Stimulated activated CD4-positive, alpha-beta T cell treated with anti-CD3 and anti-CD28 coated beads, Interleukin-15, amount 100 ng/mL, for 24 hours (primary cell): ENCODE measurements at regions not wholly inside any gene's neighbourhood (a gene's known extent, or its start where the extent isn't known, plus 50 kb on each side); places are given as distances from the start of the nearest gene placed in this dataset.
"Not testable (repeated sequence)": the region's sequence is repeated elsewhere in the genome, so short reads cannot be mapped to it uniquely, and the experiment has no call there.

ENCODE experiments used
- DNase-seq: peaks from one replicate; pipeline ENCODE4 v3.0.0-alpha.2; 2020

DNA sequence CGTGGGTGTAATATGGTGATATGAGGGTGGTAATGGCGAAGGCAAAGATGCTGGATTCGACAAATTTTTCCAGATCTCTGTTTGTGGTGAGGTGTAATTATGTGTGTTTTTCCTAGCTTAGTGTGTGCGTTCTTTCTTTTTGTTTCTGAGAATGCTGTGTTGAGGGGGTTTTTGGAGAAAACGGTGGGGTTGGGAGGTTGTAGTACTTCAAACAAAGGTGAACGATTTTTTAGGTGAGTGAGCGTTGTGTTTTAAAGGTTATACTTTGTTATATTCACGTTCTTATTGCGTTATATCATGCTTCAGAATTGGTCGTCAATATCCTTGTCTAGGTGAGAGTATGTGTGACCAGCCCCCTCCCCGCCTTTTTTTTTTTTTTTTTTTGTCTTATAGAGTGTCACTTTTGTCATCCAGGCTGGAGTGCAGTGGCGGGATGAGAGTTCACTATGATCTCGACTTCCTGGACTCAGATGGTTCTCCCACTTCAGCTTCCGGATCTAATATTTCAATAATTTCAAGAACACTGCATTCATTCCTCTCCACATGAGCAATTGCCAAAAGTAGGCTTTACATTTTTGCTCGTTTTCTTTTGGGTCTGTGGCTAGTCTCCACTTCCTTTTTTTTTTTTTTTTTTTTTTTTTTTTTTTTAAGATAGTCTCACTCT, 82.2 kb upstream of the RNU2-1 start:
- DNase-seq, result no peak

DNA sequence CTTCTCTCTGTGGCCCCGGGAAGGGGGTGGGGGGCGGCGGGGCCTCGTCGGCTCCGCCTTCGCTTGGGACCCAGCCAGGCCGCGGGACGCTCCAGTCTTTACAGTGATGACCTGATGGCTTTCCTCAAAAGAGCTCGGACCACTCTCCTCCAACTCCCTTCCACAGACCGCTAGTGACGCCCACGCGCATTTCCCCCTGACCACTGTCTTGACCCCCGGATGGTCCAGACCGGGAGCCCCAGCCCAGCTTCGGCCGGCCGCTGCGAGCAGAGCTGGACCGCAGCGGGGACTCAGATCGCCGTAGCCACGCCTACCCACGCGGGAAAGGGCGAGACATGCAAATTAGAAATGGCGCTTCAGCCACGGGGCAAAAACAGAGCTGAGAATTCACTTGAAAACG, 81.6 kb upstream of the RNU2-1 start:
- DNase-seq, result no peak

DNA sequence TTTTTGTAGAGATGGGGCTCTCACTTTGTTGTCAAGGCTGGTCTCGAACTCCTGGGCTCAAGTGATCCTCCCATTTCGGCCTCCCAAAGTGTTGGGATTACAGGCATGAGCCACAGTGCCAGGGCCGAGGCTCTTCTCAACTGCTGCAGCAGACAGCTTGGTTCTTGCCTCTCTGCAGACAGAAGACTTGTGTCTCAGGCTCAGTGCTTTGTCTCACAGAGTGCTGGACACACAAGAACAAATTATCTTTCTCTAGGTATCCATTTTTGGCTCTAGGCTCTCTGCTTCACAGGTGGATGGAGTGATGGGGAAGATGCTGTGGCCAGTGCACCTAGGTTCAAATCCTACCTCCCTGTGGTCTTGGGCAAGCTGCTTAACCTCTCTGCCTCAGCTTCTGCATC, 80.8 kb upstream of the RNU2-1 start:
- DNase-seq, result no peak

DNA sequence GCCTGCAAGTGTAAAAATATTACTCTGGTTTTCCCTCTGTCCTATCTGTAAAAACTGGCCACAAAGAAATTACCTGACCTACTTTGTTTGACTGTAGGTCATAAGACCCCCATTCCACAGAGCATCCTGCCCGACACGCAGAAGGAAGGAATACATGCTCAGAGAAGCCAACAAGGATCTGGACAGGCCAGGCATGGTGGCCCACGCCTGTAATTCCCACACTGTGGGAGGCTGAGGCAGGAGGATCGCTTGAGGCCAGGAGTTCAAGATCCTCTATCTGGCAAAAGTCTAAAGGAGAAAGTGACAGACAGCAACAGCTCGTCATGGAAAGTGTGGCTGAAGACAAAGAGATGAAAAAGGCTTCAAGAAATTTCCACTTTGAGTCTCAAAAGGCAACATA, 78.2 kb upstream of the RNU2-1 start:
- no peak for DNase-seq

DNA sequence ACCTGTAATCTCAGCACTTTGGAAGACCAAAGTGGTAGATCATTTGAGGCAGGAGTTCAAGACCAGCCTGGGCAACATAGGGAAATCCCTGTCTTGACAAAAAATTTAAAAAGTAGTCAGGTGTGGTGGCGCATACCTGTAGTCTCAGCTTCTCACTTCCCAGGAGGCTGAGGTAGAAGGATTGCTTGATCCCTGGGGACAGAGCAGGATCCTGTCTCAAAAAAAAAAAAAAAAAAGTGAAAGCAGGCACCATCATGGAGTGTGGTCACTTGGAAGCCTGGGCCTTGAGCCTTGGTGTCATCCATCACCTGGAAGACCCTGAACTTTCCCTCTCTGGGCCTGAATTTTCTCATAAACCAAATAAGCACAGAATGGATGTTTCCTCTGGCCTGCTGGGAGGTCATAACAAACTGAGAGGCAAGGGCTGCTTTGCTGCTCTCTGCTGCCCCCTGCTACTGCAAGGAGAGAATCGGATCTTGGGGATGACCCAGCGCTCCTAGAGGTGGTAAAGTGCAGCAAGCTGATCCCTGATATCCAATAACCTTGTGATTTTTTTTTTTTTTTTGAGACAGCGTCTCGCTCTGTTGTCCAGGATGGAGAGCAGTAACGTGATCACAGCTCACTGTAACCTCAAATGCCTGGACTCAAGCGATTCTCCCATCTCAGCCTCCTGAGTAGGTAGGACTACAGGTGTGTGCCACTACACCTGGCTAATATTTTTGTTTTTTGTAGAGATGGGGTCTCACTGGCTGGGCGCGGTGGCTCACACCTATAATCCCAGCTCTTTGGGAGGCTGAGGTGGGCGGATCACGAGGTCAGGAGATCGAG, 75.9 kb upstream of the RNU2-1 start:
- DNase-seq, result no peak

DNA sequence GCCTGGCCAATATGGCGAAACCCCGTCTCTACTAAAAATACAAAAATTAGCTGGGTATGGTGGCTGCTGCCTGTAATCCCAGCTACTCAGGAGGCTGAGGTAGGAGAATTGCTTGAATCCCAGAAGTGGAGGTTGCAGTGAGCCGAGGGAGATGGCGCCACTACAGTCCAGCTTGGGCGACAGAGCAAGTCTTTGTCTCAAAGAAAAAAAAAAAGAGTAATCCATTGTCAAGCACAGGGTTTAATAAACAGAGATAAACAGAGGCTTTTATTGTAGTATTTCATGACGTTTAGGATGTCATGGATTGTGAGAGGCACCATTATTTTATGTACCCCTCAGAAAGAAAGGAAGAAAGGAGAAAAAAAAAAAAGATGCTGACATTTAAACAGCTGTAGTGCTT, 75.2 kb upstream of the RNU2-1 start:
- no peak for DNase-seq

DNA sequence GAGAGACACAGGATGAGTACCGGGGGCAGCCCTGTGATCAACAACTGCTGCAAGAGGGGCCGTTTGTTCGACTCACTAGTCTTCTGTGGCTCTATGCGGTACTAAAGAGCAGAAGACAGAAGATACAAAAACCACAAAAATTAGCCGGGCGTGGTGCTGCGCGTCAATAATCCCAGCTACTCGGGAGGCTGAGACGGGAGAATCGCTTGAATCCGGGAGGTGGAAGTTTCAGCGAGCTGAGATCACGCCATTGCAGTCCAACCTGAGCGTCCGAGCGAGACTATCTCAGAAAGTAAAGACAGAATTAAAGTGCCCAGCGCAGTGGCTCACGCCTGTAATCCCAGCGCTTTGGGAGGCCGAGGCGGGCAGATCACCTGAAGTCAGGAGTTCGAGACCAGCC, 71.0 kb upstream of the RNU2-1 start:
- not testable (repeated sequence) for DNase-seq

DNA sequence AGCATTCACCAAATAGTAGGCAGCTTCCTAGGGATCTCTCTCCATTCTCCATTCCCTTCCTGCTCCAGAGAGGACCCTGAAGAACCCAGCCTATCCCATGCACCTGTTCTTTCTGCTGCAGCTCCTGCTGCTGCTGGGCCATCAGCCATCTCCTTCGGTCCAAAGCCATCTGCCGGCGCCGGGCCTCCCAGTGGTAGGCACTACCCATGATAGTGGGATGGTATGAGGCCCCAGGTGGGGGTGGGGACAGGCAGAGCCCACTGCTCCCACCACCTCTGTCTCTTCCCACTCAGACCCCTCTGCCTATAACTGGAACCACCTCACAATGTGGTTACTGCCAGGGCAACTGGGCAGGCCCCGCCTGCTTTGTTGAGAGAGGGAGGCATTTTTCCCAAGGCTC, 69.3 kb upstream of the RNU2-1 start:
- not testable (repeated sequence) for DNase-seq

DNA sequence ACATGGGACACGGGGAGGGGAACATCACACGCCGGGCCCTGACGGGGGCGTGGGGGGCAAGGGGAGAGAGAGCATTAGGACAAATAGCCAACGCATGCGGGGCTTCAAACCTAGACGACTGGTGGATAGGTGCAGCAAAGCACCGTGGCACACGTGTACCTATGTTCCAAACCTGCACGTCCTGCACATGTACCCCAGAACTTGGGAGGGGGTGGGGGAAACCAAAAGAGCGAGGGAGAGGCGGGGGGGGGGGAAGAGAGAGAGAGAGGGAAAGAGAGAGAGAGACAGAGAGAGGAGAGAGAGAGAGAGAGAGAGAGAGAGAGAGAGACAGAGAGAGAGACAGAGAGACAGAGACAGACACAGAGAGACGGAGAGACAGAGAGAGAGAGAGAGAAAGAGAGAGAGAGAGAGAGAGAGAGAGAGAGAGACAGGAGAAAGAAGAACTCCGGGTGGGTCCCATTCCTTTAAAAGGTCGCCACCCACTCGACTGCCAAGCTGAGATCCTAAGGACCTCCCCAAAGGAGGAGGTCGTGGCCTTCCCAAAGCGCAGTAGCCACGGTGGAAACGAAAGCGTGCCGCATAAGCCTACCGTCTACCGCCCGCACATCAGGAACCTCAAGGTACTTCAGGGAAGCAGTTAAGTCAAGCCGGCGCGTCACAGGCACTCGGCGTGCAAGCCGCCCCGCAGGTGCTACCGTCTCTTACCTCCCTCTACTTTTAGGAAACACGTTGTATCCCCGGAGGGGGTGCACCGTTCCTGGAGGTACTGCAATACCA, 65.7 kb upstream of the RNU2-1 start:
- DNase-seq, result not testable (repeated sequence)

DNA sequence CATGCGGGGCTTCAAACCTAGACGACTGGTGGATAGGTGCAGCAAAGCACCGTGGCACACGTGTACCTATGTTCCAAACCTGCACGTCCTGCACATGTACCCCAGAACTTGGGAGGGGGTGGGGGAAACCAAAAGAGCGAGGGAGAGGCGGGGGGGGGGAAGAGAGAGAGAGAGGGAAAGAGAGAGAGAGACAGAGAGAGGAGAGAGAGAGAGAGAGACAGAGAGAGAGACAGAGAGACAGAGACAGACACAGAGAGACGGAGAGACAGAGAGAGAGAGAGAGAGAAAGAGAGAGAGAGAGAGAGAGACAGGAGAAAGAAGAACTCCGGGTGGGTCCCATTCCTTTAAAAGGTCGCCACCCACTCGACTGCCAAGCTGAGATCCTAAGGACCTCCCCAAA, 55.9 kb upstream of the RNU2-1 start:
- DNase-seq, result not testable (repeated sequence)

DNA sequence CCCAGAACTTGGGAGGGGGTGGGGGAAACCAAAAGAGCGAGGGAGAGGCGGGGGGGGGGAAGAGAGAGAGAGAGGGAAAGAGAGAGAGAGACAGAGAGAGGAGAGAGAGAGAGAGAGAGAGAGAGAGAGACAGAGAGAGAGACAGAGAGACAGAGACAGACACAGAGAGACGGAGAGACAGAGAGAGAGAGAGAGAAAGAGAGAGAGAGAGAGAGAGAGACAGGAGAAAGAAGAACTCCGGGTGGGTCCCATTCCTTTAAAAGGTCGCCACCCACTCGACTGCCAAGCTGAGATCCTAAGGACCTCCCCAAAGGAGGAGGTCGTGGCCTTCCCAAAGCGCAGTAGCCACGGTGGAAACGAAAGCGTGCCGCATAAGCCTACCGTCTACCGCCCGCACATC, 49.8 kb upstream of the RNU2-1 start:
- not testable (repeated sequence) for DNase-seq
